Uterus (tissue), 3 donors: ENCODE measurements at regions not wholly inside any gene's neighbourhood (a gene's known extent, or its start where the extent isn't known, plus 50 kb on each side); places are given as distances from the start of the nearest gene placed in this dataset.

ENCODE experiments used
- DNase-seq, 2 donors: peaks; one replicate each; pipeline ENCODE4 v3.0.0-alpha.2; 2019 to 2020
- H3K27ac ChIP-seq, 2 donors: fragments of 200-600 bp; sonication (generic); 1 replicate in 1 of 2; 2 replicates in 1 of 2; pipeline ENCODE4 v1.5.1; 2016 to 2018
- H3K27me3 ChIP-seq, 2 donors: fragments of 200-600 bp; sonication (generic); one replicate each; pipeline ENCODE4 v1.5.1; 2018 to 2019; ENCODE audit warnings: control low read depth in 1 of 2
- H3K36me3 ChIP-seq, 2 donors: fragments of 200-600 bp; sonication (generic); one replicate each; pipeline ENCODE4 v1.5.1; 2019; ENCODE audit warnings: control low read depth in 1 of 2
- H3K4me1 ChIP-seq, 2 donors: fragments of 200-600 bp; sonication (generic); one replicate each; pipeline ENCODE4 v1.5.1; 2018 to 2019; ENCODE audit warnings: control low read depth in 1 of 2
- H3K4me3 ChIP-seq, 2 donors: fragments of 200-600 bp; sonication (generic); 1 replicate in 1 of 2; 2 replicates in 1 of 2; pipeline ENCODE4 v1.5.1; 2018 to 2019; ENCODE audit warnings: mild to moderate bottlenecking in 1 of 2
- H3K9me3 ChIP-seq, 2 donors: fragments of 200-600 bp; sonication (generic); one replicate each; pipeline ENCODE4 v1.5.1; 2019; ENCODE audit warnings: control low read depth in 1 of 2
- POLR2A ChIP-seq, 2 donors: fragments of 450-650 bp; IDR thresholded peaks; one replicate each; pipeline ENCODE4 v1.6.1; 2016; ENCODE audit warnings: antibody characterized with exemption in 2 of 2, mild to moderate bottlenecking in 1 of 2, moderate library complexity in 1 of 2
- intact Hi-C: fragments of 100-400 bp; cut with DNase I; formaldehyde crosslinking; loops from one replicate; pipeline ENCODE4 v1.15.1; 2023; ENCODE audit warnings: low total_unique reads
- TF ChIP-seq, protein P1 (sequence below), 4 experiments: fragments of 200-600 bp in 2 of 4; fragments of 450-650 bp in 2 of 4; sonication (generic) in 2 of 4; IDR thresholded peaks; one replicate each; pipeline ENCODE4 v1.5.1; 2016 to 2019; ENCODE audit warnings: antibody characterized with exemption in 4 of 4, mild to moderate bottlenecking in 2 of 4, moderate library complexity in 1 of 4
- donor health status: DM: yes; HTN: yes; CAD: no.

DNA sequence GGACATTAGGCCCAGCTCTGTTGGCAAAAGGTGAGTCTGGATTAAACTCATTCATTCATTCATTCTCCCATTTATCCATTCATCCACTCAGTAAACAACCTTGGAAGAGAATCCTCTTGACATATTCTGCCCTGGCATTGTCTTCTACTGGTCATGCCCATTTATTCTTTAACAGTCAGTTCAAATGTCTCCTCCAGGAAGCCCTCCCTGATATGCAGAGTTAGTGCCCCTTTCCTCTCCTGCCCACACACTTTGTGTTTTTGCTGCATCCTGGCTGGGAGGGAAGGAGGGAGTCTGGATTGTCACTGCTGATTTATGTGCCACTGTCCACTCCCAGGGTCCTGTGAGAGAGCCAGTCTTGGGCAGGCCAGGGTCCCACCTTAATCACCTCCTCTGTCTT, 600.3 kb downstream of the MATN1 start:
- H3K36me3 ChIP-seq = no peaks in the 10 kb centered on the region
- H3K4me1 ChIP-seq = no peaks in the 10 kb centered on the region
- H3K4me3 ChIP-seq = no peak overlapping the region
- no peak for DNase-seq
- H3K27me3 ChIP-seq = no peaks in the 10 kb centered on the region
- TF ChIP-seq, protein P1, sequence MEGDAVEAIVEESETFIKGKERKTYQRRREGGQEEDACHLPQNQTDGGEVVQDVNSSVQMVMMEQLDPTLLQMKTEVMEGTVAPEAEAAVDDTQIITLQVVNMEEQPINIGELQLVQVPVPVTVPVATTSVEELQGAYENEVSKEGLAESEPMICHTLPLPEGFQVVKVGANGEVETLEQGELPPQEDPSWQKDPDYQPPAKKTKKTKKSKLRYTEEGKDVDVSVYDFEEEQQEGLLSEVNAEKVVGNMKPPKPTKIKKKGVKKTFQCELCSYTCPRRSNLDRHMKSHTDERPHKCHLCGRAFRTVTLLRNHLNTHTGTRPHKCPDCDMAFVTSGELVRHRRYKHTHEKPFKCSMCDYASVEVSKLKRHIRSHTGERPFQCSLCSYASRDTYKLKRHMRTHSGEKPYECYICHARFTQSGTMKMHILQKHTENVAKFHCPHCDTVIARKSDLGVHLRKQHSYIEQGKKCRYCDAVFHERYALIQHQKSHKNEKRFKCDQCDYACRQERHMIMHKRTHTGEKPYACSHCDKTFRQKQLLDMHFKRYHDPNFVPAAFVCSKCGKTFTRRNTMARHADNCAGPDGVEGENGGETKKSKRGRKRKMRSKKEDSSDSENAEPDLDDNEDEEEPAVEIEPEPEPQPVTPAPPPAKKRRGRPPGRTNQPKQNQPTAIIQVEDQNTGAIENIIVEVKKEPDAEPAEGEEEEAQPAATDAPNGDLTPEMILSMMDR (IDR thresholded peaks at IDR 0.05) = no peak
- TF ChIP-seq POLR2A (IDR thresholded peaks at IDR 0.05) = no peak
- H3K27ac ChIP-seq = no peak overlapping the region
- intact Hi-C loops = no loop called here
- H3K9me3 ChIP-seq = no peaks in the 10 kb centered on the region

GRCh38 chr1:30120245-30121000, 603.0 kb downstream of the MATN1 start:
- H3K27me3 ChIP-seq = no peaks in the 10 kb centered on the region
- H3K36me3 ChIP-seq = no peaks in the 10 kb centered on the region
- no peaks in the 10 kb centered on the region for H3K9me3 ChIP-seq
- no peak for TF ChIP-seq POLR2A (IDR thresholded peaks at IDR 0.05)
- TF ChIP-seq, protein P1 (IDR thresholded peaks at IDR 0.05) = no peak
- H3K27ac ChIP-seq = no peak overlapping the region
- DNase-seq = peak; percentile 19 to 26
- no peak overlapping the region for H3K4me3 ChIP-seq
- intact Hi-C loops = no loop called here
- no peaks in the 10 kb centered on the region for H3K4me1 ChIP-seq

GRCh38 chr1:30117685-30118084, 605.7 kb downstream of the MATN1 start:
- Histone ChIP-seq H3K9me3 (no peaks in the 10 kb centered on the region), H3K36me3 (no peaks in the 10 kb centered on the region), H3K27me3 (no peaks in the 10 kb centered on the region), H3K4me3 (no peak overlapping the region), H3K27ac (no peak overlapping the region), H3K4me1 (no peaks in the 10 kb centered on the region)
- intact Hi-C loops = no loop called here
- TF ChIP-seq POLR2A (IDR thresholded peaks at IDR 0.05) = no peak
- TF ChIP-seq, protein P1 (IDR thresholded peaks at IDR 0.05) = no peak
- no peak for DNase-seq

DNA sequence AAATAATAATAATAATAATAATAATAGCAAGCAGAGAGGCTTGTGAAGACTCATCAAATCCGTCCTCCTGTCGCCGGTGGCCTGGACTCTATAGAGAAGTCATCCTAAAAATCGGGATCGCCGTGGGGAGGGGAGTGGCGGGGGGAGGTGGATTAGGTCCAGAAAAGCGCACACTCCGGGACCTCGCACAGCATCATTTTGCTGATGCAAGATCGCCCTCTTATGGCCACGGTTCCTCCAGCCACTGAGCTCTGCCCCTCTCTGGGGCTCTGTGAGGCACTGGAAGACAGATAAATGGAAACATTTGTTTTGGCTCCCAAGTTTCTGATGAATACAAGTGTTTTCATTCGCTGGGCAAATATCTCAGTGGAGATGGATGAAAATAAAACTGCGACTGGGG, 612.0 kb downstream of the MATN1 start:
- DNase-seq = peak; percentile 32 to 35
- intact Hi-C loops = no loop called here
- H3K27me3 ChIP-seq = no peaks in the 10 kb centered on the region
- H3K4me1 ChIP-seq = no peaks in the 10 kb centered on the region
- no peak for TF ChIP-seq POLR2A (IDR thresholded peaks at IDR 0.05)
- TF ChIP-seq, protein P1 (IDR thresholded peaks at IDR 0.05) = peak; percentile 32 to 60 (median 46)
- no peak overlapping the region for H3K27ac ChIP-seq
- no peaks in the 10 kb centered on the region for H3K36me3 ChIP-seq
- no peak overlapping the region for H3K4me3 ChIP-seq
- no peaks in the 10 kb centered on the region for H3K9me3 ChIP-seq

- no peak overlapping the region for H3K4me3 ChIP-seq
- H3K4me1 ChIP-seq = no peaks in the 10 kb centered on the region
- no peak overlapping the region for H3K27ac ChIP-seq
- no peaks in the 10 kb centered on the region for H3K36me3 ChIP-seq
- intact Hi-C loops = no loop called here
- no peaks in the 10 kb centered on the region for H3K27me3 ChIP-seq
- DNase-seq = no peak
- no peaks in the 10 kb centered on the region for H3K9me3 ChIP-seq
- no peak for TF ChIP-seq POLR2A (IDR thresholded peaks at IDR 0.05)
- TF ChIP-seq, protein P1 (IDR thresholded peaks at IDR 0.05) = no peak
Observed at GRCh38 chr1:30110846-30111245, 612.5 kb downstream of the MATN1 start.
